ENCODE measurements at regions not wholly inside any gene's neighbourhood (a gene's known extent, or its start where the extent isn't known, plus 50 kb on each side); places are given as distances from the start of the nearest gene placed in this dataset.

DNA sequence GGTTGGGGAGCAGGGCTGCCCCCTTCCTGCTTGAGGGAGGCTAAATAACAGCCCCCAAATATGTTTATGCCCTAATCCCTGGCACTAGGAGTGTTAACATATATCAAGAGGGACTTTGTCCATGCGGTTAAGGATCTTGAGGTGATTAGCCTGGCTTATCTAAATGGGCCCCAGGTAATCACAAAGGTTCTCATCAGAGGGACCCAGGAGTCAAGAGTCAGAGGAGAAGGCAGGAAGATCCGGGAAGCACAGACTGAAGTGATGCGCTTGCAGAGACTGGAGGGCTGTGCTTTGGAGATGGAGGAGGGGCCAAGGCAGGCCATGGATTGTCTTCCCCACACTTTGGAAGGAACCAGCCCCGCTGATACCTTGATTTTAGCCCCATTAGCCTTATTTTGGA lies 86.4 kb downstream of the IER5 start:
- TF ChIP-seq, protein P1, sequence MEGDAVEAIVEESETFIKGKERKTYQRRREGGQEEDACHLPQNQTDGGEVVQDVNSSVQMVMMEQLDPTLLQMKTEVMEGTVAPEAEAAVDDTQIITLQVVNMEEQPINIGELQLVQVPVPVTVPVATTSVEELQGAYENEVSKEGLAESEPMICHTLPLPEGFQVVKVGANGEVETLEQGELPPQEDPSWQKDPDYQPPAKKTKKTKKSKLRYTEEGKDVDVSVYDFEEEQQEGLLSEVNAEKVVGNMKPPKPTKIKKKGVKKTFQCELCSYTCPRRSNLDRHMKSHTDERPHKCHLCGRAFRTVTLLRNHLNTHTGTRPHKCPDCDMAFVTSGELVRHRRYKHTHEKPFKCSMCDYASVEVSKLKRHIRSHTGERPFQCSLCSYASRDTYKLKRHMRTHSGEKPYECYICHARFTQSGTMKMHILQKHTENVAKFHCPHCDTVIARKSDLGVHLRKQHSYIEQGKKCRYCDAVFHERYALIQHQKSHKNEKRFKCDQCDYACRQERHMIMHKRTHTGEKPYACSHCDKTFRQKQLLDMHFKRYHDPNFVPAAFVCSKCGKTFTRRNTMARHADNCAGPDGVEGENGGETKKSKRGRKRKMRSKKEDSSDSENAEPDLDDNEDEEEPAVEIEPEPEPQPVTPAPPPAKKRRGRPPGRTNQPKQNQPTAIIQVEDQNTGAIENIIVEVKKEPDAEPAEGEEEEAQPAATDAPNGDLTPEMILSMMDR (IDR thresholded peaks at IDR 0.05; ENCODE audit: insufficient read depth, low read length, severe bottlenecking) = no peak
- Histone ChIP-seq H3K27me3 (ENCODE audit: control insufficient read depth, insufficient read depth, low read length) (no peaks in the 10 kb centered on the region), H3K36me3 (ENCODE audit: control insufficient read depth, insufficient read depth, low read length) (no peaks in the 10 kb centered on the region), H3K4me3 (ENCODE audit: low read depth, low read length) (no peak overlapping the region)
- no peak for FAIRE-seq
- no peak for DNase-seq (ENCODE audit: low read depth)

DNA sequence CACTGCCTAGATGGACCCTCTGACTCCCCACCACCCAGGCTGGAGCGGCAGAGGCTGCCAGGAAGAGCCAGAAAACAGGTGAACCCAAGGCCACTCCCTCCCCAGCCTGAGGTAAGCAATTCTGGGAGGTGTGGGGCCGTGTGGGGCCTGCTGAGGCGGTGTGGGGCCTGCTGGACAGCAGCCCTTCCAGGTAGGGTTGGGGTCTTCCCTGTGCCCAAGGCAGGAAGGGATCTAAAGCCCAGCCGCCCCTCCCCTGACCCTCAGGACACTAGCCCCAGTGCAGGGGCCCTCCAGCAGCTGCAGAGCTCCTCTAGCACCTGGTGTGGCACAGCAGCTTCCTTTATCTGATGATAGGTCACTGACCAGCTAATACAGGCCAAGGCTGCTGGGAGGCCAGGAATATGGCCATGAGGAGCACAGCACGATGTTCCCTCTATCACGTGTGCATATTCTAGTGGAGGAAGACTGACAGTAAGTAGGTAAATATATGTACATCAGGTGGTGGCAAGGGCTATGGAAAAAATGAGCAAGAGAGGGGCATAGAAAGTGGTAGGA lies 86.9 kb downstream of the IER5 start:
- H3K4me3 ChIP-seq (ENCODE audit: low read depth, low read length) = no peak overlapping the region
- no peaks in the 10 kb centered on the region for H3K27me3 ChIP-seq (ENCODE audit: control insufficient read depth, insufficient read depth, low read length)
- TF ChIP-seq, protein P1 (IDR thresholded peaks at IDR 0.05; ENCODE audit: insufficient read depth, low read length, severe bottlenecking) = no peak
- DNase-seq (ENCODE audit: low read depth) (no peak), FAIRE-seq (no peak)
- no peaks in the 10 kb centered on the region for H3K36me3 ChIP-seq (ENCODE audit: control insufficient read depth, insufficient read depth, low read length)

DNA sequence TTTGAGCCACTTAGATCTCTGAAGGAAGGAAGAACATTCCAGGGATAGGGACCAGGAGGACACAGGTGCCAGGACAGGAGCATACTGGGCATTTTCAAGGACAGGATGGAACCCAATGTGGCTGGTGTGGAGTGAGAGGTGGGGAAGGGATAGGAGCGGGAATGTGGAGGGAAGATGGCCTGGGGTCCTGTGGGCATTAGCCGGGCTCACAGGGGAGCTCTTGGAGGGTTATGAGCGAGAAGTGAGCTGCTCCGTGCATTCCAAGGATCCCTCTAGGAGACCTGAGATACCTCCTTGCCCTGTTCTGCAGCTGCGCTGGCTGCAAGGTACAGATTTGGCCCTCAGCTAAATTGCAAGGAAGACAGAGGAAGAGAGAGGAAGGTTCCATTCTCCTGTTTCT lies 87.5 kb downstream of the IER5 start:
- DNase-seq (ENCODE audit: low read depth) = no peak
- Histone ChIP-seq H3K36me3 (ENCODE audit: control insufficient read depth, insufficient read depth, low read length) (no peaks in the 10 kb centered on the region), H3K4me3 (ENCODE audit: low read depth, low read length) (no peak overlapping the region), H3K27me3 (ENCODE audit: control insufficient read depth, insufficient read depth, low read length) (no peaks in the 10 kb centered on the region)
- peak; percentile 28 for FAIRE-seq
- TF ChIP-seq, protein P1 (IDR thresholded peaks at IDR 0.05; ENCODE audit: insufficient read depth, low read length, severe bottlenecking) = no peak

DNA sequence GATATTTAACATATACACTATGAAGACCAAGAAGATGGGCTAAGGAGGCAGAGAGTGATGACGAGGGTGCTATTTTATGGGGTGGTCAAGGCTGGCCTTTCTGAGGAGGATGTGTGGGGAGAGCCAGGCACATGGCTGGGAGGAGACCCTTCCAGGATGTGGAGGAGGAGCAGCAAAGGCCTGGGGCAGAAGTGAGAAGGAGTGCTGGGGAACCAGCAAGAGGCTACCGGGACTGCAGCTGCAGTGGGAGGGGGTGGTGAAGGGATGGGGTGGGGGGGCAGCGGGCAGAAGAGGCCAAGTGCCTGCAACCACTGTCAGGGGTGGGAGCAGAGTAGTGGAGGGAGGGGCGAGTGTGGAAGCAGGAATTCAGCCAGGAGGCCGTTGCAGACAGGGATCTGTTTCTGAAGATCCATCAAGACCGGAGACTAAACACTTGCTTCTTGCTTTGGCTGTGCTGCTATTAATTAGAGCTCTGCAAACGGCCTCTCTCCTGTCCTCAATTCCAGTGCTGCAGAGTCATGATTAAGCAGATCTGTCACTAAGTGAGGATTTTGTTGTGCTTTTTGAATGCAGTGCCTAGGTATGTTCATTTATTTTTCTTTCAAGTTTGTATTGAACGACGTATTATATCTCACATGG lies 89.9 kb downstream of the IER5 start:
- DNase-seq (ENCODE audit: low read depth) = no peak
- H3K27me3 ChIP-seq (ENCODE audit: control insufficient read depth, insufficient read depth, low read length) = no peaks in the 10 kb centered on the region
- H3K36me3 ChIP-seq (ENCODE audit: control insufficient read depth, insufficient read depth, low read length) = no peaks in the 10 kb centered on the region
- FAIRE-seq = no peak
- TF ChIP-seq, protein P1 (IDR thresholded peaks at IDR 0.05; ENCODE audit: insufficient read depth, low read length, severe bottlenecking) = no peak
- H3K4me3 ChIP-seq (ENCODE audit: low read depth, low read length) = no peak overlapping the region

DNA sequence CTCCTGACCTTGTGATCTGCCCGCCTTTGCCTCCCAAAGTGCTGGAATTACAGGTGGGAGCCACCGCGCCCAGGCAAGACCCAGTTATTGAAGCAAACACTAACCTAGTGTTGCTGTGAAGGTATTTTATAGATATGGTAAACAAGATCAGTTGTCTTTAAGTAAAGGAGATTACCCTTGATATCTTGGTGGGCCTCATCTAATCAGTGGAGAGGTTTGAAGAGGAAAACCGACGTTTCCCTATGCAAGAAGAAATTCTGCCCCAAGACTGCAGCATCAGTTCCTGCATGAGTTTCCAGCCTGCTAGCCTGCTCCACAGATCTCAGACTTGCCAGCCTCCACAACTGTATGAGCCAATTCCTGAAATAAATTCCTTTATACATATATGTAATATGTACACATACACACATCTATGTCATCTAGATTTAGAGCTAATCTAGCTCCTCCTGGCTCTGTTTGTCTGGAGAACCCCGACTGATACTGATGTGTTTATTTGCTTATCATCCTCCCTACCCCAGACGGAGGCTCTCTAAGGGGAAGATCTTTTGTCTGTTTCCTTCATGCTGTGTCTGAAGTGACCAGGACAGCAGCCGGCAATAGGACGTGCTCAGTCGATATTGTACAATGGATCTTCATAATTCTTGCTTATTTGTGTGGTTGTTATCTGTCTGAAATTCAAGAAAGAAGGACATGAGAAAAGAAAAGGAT lies 90.9 kb downstream of the IER5 start:
- no peak for FAIRE-seq
- Histone ChIP-seq H3K27me3 (ENCODE audit: control insufficient read depth, insufficient read depth, low read length) (no peaks in the 10 kb centered on the region), H3K36me3 (ENCODE audit: control insufficient read depth, insufficient read depth, low read length) (no peaks in the 10 kb centered on the region), H3K4me3 (ENCODE audit: low read depth, low read length) (no peak overlapping the region)
- DNase-seq (ENCODE audit: low read depth) = no peak
- TF ChIP-seq, protein P1 (IDR thresholded peaks at IDR 0.05; ENCODE audit: insufficient read depth, low read length, severe bottlenecking) = no peak

Data from bronchial epithelial cell (primary cell).